ENCODE measurements at regions not wholly inside any gene's neighbourhood (a gene's known extent, or its start where the extent isn't known, plus 50 kb on each side); places are given as distances from the start of the nearest gene placed in this dataset.

DNA sequence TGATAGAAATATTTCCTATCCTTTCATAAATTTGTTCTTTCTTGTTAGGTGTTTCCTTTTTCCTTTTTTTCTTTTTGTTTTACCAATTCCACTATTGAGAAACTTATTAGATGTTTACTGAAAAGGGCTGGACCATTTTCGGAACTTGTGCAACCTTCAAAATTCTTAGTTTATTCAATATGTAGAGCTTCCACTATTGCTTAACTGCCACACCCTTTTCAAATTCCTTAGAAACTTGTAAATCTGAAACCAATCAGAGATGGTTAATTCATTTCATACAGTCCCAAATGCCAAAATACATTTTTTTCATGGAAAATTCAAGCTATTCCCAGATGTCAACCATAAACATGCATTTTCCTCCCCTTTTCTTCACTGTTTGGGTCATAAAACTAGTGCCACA is 66.1 kb upstream of the SLC39A8 start:
- in situ Hi-C loops (cut with MboI; ENCODE audit: low pct_unique_long_range_greater_than_20kb, low sequenced_read_pairs, unreplicated experiment), result no loop called here
- TF ChIP-seq, protein P1, sequence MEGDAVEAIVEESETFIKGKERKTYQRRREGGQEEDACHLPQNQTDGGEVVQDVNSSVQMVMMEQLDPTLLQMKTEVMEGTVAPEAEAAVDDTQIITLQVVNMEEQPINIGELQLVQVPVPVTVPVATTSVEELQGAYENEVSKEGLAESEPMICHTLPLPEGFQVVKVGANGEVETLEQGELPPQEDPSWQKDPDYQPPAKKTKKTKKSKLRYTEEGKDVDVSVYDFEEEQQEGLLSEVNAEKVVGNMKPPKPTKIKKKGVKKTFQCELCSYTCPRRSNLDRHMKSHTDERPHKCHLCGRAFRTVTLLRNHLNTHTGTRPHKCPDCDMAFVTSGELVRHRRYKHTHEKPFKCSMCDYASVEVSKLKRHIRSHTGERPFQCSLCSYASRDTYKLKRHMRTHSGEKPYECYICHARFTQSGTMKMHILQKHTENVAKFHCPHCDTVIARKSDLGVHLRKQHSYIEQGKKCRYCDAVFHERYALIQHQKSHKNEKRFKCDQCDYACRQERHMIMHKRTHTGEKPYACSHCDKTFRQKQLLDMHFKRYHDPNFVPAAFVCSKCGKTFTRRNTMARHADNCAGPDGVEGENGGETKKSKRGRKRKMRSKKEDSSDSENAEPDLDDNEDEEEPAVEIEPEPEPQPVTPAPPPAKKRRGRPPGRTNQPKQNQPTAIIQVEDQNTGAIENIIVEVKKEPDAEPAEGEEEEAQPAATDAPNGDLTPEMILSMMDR (IDR thresholded peaks at IDR 0.05; ENCODE audit: extremely low read depth, insufficient read depth, missing control alignments), result no peak
- no peak for DNase-seq (ENCODE audit: low spot score)

DNA sequence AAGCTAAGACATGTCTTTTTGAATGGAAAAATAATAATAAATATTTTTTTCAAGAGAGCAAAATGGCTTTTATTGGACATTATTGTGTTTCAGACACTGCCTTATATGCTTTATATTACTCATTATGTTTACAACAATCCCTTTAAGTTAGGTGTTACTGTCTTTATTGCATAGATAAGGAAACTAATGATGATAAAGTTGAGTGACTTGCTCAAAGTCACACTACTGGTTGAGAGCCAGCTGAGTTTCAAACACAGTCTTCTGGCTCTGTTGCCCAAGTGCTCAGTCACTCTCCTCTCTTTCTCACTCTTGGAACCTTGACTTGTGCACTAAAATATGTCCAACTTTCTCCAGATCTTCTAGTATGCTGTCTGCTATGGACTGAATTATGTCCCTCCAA is 71.5 kb upstream of the SLC39A8 start:
- no peak for DNase-seq (ENCODE audit: low spot score)
- in situ Hi-C loops (cut with MboI; ENCODE audit: low pct_unique_long_range_greater_than_20kb, low sequenced_read_pairs, unreplicated experiment), result no loop called here
- TF ChIP-seq, protein P1 (IDR thresholded peaks at IDR 0.05; ENCODE audit: extremely low read depth, insufficient read depth, missing control alignments), result no peak

DNA sequence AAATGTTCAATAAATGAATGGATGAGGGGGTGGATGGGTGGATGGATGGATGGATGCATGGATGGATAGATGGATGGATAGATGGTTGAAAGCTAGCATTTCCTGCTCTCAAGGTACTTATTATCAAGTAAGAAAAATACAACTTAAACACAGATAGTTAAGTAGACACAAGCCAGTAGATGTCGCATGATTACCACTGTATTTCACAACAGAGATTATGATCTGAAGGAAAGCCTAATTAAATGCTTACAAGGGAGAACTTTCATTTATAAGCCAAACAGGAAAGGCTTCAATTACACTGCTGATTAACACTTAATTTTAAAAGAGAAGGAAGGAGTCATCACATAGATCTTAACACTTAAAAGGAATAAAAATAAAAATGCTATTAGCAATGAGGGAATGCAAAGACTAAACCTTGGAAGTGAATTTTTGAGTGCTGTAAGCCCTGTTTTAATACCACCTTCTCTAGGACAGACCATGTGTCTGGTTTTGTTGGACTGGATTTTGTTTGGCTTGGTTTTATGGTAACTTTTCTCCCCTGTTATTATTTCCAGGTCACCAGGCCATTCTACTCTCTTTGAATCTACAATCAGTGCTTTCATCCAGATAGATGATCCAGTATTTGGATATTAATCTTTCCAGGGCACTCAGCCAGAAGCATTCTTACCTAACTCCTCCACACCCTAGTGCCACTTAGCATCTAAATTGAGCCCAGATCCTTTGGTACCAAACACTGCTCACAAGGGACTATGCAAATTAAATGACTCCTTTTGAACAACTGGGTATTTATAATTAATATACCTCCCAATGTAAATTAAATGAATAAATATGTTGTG is 75.5 kb upstream of the SLC39A8 start:
- no peak for DNase-seq (ENCODE audit: low spot score)
- in situ Hi-C loops (cut with MboI; ENCODE audit: low pct_unique_long_range_greater_than_20kb, low sequenced_read_pairs, unreplicated experiment), result no loop called here
- TF ChIP-seq, protein P1 (IDR thresholded peaks at IDR 0.05; ENCODE audit: extremely low read depth, insufficient read depth, missing control alignments), result no peak

DNA sequence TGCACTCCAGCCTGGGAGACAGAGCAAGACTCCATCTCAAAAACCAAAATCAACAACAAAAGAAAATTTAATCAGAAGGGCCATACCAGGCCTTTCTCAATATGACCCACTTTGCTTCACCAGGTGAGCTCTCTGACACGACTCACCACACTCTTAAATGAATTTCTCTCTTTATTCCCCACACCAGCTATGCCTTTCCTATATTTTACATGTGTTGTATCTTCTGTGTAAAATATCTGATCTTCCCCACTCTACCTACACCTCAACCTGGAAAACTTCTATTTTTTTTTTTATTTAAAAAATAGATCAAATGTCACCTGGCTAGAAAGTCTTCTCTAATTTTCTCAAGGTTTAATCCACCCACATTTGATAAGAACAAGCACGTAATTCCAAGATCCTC is 77.6 kb upstream of the SLC39A8 start:
- no peak for DNase-seq (ENCODE audit: low spot score)
- TF ChIP-seq, protein P1 (IDR thresholded peaks at IDR 0.05; ENCODE audit: extremely low read depth, insufficient read depth, missing control alignments), result no peak
- in situ Hi-C loops (cut with MboI; ENCODE audit: low pct_unique_long_range_greater_than_20kb, low sequenced_read_pairs, unreplicated experiment), result no loop called here

DNA sequence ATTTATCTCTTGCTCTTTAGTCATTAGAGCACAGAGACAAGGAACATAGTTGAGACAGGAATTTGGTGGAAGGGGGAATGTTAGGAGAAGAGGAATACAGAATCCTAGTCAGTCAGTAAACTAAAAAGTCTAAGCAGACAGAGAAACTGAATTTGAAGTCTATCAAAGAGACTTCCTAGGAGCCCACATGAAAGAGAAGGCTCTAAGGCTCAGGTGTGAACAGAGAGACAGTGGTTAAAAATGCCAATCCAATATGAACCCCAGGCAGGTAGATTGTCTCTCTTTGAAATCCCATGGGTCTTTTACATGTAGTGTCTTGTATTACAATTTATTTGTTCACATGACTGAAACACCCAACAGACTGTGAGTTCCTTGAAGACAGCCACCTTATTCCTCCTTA is 77.8 kb upstream of the NFKB1 start:
- DNase-seq (ENCODE audit: low spot score), result no peak
- in situ Hi-C loops (cut with MboI; ENCODE audit: low pct_unique_long_range_greater_than_20kb, low sequenced_read_pairs, unreplicated experiment), result no loop called here
- TF ChIP-seq, protein P1 (IDR thresholded peaks at IDR 0.05; ENCODE audit: extremely low read depth, insufficient read depth, missing control alignments), result no peak

DNA sequence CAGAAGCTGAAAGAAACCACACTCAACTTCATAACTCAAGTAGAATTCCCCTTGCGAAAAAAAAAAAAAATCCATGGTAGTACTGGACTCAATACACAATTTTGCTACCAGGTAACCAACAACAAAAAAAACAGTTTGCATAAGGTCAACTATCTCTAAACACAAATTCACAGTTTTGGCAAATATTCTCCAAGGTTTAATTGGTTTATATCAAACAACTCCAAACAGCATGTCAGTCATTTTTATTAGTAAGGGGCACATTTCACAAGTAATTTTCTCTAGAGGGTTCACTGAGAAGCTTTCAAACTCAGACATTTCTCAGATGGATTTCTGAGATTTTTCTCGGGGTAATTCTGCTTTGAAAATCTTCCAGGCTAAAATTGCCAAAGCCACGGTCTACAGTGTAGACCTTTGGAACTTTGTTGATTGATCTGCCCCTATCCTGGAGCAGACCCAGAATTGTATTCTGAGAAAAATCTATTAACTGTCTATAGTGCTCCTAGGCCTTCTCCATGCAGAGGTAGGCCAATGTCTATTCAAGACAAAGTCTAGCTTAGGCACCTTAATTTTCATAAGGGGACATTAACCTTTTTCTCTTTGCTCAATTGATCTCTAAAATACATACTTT is 73.7 kb upstream of the NFKB1 start:
- in situ Hi-C loops (cut with MboI; ENCODE audit: low pct_unique_long_range_greater_than_20kb, low sequenced_read_pairs, unreplicated experiment), result no loop called here
- TF ChIP-seq, protein P1 (IDR thresholded peaks at IDR 0.05; ENCODE audit: extremely low read depth, insufficient read depth, missing control alignments), result no peak
- no peak for DNase-seq (ENCODE audit: low spot score)

All from GM13977 (cell line).